HG02852 (cell line): ENCODE measurements at regions not wholly inside any gene's neighbourhood (a gene's known extent, or its start where the extent isn't known, plus 50 kb on each side); places are given as distances from the start of the nearest gene placed in this dataset.

Experiments
- ATAC-seq: cut with Tn5 transposase; IDR thresholded peaks from one replicate; pipeline ENCODE4 v1.9.1; 2021; ENCODE audit warnings: mild to moderate bottlenecking, moderate library complexity; ENCODE audit not compliant: unreplicated experiment

GRCh38 chr10:130737621-130738020 lies 573.9 kb downstream of the TCERG1L start:
- ATAC-seq, result no peak

- ATAC-seq, result no peak
Measured at GRCh38 chr10:130739016-130739756, 572.3 kb downstream of the TCERG1L start.

GRCh38 chr10:130739757-130740145 lies 571.8 kb downstream of the TCERG1L start:
- ATAC-seq, result no peak

- no peak for ATAC-seq
Measured at GRCh38 chr10:130740166-130740565, 571.4 kb downstream of the TCERG1L start.

GRCh38 chr10:130740915-130741750 lies 570.4 kb downstream of the TCERG1L start:
- ATAC-seq, result no peak

- no peak for ATAC-seq
Measured at GRCh38 chr10:130741901-130742855, 569.3 kb downstream of the TCERG1L start.

GRCh38 chr10:130742941-130743675 lies 568.4 kb downstream of the TCERG1L start:
- ATAC-seq, result no peak

GRCh38 chr10:130743751-130744271 lies 567.7 kb downstream of the TCERG1L start:
- no peak for ATAC-seq

GRCh38 chr10:130744631-130745030 lies 566.9 kb downstream of the TCERG1L start:
- ATAC-seq, result no peak

- no peak for ATAC-seq
Measured at GRCh38 chr10:130745251-130745650, 566.3 kb downstream of the TCERG1L start.

GRCh38 chr10:130745821-130746220 lies 565.7 kb downstream of the TCERG1L start:
- ATAC-seq, result no peak

- ATAC-seq, result no peak
Measured at GRCh38 chr10:130746311-130746710, 565.2 kb downstream of the TCERG1L start.

- no peak for ATAC-seq
Measured at GRCh38 chr10:130747356-130747755, 564.2 kb downstream of the TCERG1L start.

GRCh38 chr10:130747946-130748345 lies 563.6 kb downstream of the TCERG1L start:
- no peak for ATAC-seq

GRCh38 chr10:130748409-130749057 lies 563.0 kb downstream of the TCERG1L start:
- ATAC-seq, result no peak

GRCh38 chr10:130749911-130750310 lies 561.6 kb downstream of the TCERG1L start:
- no peak for ATAC-seq

GRCh38 chr10:130750441-130750840 lies 561.1 kb downstream of the TCERG1L start:
- no peak for ATAC-seq

GRCh38 chr10:130751106-130751840 lies 560.2 kb downstream of the TCERG1L start:
- no peak for ATAC-seq

- ATAC-seq, result no peak
Measured at GRCh38 chr10:130751851-130752250, 559.7 kb downstream of the TCERG1L start.
